HL-60 (cell line): ENCODE measurements at regions not wholly inside any gene's neighbourhood (a gene's known extent, or its start where the extent isn't known, plus 50 kb on each side); places are given as distances from the start of the nearest gene placed in this dataset.

Experiments
- DNase-seq, 2 experiments: peaks; one replicate each; pipeline ENCODE4 v3.0.0-alpha.2; 2010 to 2020; ENCODE audit warnings: low read depth in 1 of 2, low spot score in 1 of 2
- H3K27ac ChIP-seq: fragments of 250-450 bp; sonication (Bioruptor Pico); replicated peaks from 2 replicates; pipeline ENCODE4 v1.5.1; 2020; ENCODE audit warnings: mild to moderate bottlenecking, moderate library complexity
- H3K27me3 ChIP-seq: fragments of 250-450 bp; sonication (Bioruptor Pico); 2 replicates; pipeline ENCODE4 v1.5.1; 2021; ENCODE audit warnings: mild to moderate bottlenecking, moderate library complexity; ENCODE audit not compliant: insufficient read depth, poor library complexity, severe bottlenecking
- H3K4me3 ChIP-seq: replicated peaks from 2 replicates; pipeline ENCODE4 v1.5.1; 2011; ENCODE audit warnings: mild to moderate bottlenecking, control low read depth, low read length; ENCODE audit not compliant: insufficient read depth
- GABPA ChIP-seq: IDR thresholded peaks from 2 replicates; pipeline ENCODE4 v1.6.1; 2012; ENCODE audit warnings: low read depth
- POLR2AphosphoS5 ChIP-seq: IDR thresholded peaks from 2 replicates; pipeline ENCODE4 v1.6.1; 2012; ENCODE audit warnings: low read depth
- SPI1 ChIP-seq: IDR thresholded peaks from 2 replicates; pipeline ENCODE4 v1.6.1; 2012; ENCODE audit warnings: low read depth, mild to moderate bottlenecking, borderline replicate concordance
- TF ChIP-seq, protein P1 (sequence below): IDR thresholded peaks from 2 replicates; pipeline ENCODE4 v1.6.1; 2012; ENCODE audit warnings: low read depth; ENCODE audit not compliant: insufficient replicate concordance
- TF ChIP-seq, protein P2 (sequence below): IDR thresholded peaks from one replicate; pipeline ENCODE4 v1.5.1; 2011; ENCODE audit warnings: low read length, control low read depth, inconsistent platforms; ENCODE audit not compliant: insufficient read depth

DNA sequence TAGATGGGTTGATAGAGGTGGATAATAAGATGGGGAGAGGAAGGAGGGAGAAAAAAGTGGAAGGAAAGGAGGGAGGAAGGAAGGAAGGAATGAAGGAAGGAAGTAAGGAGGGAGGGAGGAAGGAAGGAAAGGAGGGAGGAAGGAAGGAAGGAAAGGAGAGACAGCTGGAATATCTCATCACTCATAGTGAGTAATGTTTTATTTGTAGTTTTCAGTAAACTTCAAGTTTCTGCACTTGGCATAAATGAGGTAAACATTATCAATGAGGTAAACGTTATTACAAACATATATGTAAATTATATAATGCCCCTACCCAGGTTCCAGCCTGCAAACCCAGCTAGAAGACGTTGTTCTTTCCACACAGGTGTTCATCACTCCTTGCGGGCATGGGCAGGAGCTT is 89.8 kb upstream of the XYLT1 start:
- no peak overlapping the region for H3K27ac ChIP-seq
- no peak overlapping the region for H3K4me3 ChIP-seq
- H3K27me3 ChIP-seq: no peaks in the 10 kb centered on the region
- no peak for DNase-seq
- TF ChIP-seq POLR2AphosphoS5 (no peak), SPI1 (no peak)
- TF ChIP-seq, protein P1, sequence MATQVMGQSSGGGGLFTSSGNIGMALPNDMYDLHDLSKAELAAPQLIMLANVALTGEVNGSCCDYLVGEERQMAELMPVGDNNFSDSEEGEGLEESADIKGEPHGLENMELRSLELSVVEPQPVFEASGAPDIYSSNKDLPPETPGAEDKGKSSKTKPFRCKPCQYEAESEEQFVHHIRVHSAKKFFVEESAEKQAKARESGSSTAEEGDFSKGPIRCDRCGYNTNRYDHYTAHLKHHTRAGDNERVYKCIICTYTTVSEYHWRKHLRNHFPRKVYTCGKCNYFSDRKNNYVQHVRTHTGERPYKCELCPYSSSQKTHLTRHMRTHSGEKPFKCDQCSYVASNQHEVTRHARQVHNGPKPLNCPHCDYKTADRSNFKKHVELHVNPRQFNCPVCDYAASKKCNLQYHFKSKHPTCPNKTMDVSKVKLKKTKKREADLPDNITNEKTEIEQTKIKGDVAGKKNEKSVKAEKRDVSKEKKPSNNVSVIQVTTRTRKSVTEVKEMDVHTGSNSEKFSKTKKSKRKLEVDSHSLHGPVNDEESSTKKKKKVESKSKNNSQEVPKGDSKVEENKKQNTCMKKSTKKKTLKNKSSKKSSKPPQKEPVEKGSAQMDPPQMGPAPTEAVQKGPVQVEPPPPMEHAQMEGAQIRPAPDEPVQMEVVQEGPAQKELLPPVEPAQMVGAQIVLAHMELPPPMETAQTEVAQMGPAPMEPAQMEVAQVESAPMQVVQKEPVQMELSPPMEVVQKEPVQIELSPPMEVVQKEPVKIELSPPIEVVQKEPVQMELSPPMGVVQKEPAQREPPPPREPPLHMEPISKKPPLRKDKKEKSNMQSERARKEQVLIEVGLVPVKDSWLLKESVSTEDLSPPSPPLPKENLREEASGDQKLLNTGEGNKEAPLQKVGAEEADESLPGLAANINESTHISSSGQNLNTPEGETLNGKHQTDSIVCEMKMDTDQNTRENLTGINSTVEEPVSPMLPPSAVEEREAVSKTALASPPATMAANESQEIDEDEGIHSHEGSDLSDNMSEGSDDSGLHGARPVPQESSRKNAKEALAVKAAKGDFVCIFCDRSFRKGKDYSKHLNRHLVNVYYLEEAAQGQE: no peak
- TF ChIP-seq, protein P2, sequence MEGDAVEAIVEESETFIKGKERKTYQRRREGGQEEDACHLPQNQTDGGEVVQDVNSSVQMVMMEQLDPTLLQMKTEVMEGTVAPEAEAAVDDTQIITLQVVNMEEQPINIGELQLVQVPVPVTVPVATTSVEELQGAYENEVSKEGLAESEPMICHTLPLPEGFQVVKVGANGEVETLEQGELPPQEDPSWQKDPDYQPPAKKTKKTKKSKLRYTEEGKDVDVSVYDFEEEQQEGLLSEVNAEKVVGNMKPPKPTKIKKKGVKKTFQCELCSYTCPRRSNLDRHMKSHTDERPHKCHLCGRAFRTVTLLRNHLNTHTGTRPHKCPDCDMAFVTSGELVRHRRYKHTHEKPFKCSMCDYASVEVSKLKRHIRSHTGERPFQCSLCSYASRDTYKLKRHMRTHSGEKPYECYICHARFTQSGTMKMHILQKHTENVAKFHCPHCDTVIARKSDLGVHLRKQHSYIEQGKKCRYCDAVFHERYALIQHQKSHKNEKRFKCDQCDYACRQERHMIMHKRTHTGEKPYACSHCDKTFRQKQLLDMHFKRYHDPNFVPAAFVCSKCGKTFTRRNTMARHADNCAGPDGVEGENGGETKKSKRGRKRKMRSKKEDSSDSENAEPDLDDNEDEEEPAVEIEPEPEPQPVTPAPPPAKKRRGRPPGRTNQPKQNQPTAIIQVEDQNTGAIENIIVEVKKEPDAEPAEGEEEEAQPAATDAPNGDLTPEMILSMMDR: no peak

DNA sequence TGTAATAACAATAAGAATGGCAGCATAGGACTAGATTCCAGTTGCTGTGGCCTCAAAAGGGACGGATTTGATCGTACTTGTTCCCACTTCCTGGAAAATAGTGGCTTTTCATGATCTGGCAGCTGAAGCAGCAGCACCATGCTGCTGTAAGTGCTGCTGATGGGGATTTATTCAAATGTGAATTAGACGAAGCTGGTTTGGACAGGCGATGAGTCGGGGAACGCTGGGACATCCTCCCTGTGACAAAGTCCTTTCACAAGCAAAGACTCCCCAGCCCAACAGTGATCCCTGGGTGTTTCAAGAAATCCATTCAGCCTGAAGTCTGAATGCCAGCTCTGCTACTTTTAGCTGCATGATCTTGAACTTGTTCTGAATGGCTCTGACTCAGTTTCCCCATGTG is 88.6 kb upstream of the XYLT1 start:
- Histone ChIP-seq H3K27me3 (no peaks in the 10 kb centered on the region), H3K4me3 (no peak overlapping the region), H3K27ac (no peak overlapping the region)
- TF ChIP-seq, protein P1: no peak
- DNase-seq: no peak

DNA sequence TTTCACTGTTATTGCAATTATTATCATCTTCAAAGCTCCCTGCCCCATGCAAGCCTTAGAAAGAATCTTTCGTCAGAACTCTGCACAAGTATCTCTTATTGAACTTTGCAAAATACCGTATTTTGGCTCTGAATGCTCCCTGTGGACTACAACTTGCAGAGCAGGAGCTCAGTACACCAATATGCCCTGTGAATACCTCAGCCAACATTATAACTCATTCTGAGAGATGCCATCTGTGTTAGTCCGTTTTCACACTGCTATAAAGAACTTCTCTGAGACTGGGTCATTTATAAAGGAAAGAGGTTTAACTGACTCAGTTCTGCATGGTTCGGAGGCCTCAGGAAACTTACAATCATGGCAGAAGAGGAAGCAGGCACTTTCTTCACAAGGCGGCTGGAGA is 87.2 kb upstream of the XYLT1 start:
- H3K27ac ChIP-seq: no peak overlapping the region
- no peak for TF ChIP-seq GABPA
- TF ChIP-seq, protein P2: no peak
- no peak overlapping the region for H3K4me3 ChIP-seq
- DNase-seq: peak in 1 of 2 experiments; percentile 4
- no peaks in the 10 kb centered on the region for H3K27me3 ChIP-seq

- TF ChIP-seq, protein P2: no peak
- H3K27me3 ChIP-seq: no peaks in the 10 kb centered on the region
- DNase-seq: no peak
- H3K27ac ChIP-seq: no peak overlapping the region
- H3K4me3 ChIP-seq: no peak overlapping the region
Observed at GRCh38 chr16:17557480-17557879, 86.7 kb upstream of the XYLT1 start.
